ENCODE measurements at regions not wholly inside any gene's neighbourhood (a gene's known extent, or its start where the extent isn't known, plus 50 kb on each side); places are given as distances from the start of the nearest gene placed in this dataset.

DNA sequence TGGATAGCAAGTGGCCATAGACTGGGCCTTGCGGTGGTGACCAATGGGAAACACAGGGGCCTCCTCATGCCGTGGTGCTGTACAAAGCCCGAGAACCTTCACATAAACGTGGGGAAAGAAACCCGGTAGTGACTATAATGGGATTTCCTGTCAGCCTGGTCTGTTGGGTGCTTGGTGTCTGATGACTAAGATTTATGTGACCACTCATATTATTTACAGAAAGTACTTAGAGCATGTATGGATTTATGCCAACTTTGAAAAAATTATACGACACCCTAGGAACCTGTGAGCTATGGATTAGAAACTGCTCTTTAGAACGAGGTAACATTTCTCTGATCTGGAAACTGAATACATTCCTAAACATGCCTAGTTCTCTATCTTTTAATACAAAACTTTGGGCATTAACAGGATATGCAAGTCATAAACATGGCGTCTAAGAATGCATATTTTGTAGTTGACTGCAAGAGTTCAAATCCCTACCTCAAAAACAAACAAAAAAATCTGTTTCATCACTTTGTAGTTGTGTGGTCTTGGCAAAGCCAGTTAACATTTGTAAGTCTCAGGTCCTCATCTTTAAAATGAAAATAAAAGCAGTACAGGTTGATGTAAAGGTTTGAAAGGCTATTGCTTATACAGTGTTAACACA lies 85.4 kb downstream of the TMEM167A start:
- TF ChIP-seq EP300 (IDR thresholded peaks at IDR 0.05) (no peak), POLR2A (IDR thresholded peaks at IDR 0.05) (no peak)
- TF ChIP-seq, protein P1, sequence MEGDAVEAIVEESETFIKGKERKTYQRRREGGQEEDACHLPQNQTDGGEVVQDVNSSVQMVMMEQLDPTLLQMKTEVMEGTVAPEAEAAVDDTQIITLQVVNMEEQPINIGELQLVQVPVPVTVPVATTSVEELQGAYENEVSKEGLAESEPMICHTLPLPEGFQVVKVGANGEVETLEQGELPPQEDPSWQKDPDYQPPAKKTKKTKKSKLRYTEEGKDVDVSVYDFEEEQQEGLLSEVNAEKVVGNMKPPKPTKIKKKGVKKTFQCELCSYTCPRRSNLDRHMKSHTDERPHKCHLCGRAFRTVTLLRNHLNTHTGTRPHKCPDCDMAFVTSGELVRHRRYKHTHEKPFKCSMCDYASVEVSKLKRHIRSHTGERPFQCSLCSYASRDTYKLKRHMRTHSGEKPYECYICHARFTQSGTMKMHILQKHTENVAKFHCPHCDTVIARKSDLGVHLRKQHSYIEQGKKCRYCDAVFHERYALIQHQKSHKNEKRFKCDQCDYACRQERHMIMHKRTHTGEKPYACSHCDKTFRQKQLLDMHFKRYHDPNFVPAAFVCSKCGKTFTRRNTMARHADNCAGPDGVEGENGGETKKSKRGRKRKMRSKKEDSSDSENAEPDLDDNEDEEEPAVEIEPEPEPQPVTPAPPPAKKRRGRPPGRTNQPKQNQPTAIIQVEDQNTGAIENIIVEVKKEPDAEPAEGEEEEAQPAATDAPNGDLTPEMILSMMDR (IDR thresholded peaks at IDR 0.05) = no peak
- 67 to 77% methylated on average over 8 of the region's 8 CpGs for WGBS, 2 donors

DNA sequence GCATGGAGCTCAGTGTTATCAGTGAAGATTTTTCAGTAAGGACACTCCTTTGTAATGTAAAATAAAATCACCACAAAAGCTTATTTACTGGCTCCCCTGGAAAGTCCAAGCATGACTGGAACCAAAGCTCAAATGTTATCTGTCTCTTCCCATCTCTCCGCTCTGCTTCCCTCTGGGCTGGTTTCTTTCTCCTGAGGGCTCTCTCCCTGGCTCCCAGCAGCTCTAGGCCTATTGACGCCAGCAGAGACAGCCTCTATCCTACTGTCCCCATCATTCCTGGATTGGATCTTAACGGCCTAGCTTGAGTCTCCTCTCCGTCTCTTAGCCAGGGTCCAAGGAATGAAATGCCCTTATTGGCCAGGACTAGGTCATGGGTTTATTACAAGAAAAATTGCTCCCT lies 86.1 kb downstream of the TMEM167A start:
- no peak overlapping the region for H3K27ac ChIP-seq
- TF ChIP-seq EP300 (IDR thresholded peaks at IDR 0.05) (no peak), POLR2A (IDR thresholded peaks at IDR 0.05) (no peak)
- TF ChIP-seq, protein P1 (IDR thresholded peaks at IDR 0.05) = no peak
- H3K27me3 ChIP-seq = no peaks in the 10 kb centered on the region
- no peak for DNase-seq (ENCODE audit: low spot score in 2 of 2)
- peaks cover 0 to 8% (median 0%) of the 10 kb centered on the region in 4 donors for H3K4me1 ChIP-seq
- 83 to 85% methylated on average over 4 of the region's 4 CpGs for WGBS, 2 donors
- H3K4me3 ChIP-seq = no peak overlapping the region
- H3K9me3 ChIP-seq = no peaks in the 10 kb centered on the region
- H3K36me3 ChIP-seq = no peaks in the 10 kb centered on the region

More for the DNA sequence above, 85.4 kb downstream of the TMEM167A start:
- Histone ChIP-seq H3K4me1 (peaks cover 0 to 8% (median 0%) of the 10 kb centered on the region in 4 donors), H3K36me3 (no peaks in the 10 kb centered on the region), H3K27me3 (no peaks in the 10 kb centered on the region), H3K4me3 (no peak overlapping the region), H3K9me3 (no peaks in the 10 kb centered on the region), H3K27ac (no peak overlapping the region)
- no peak for DNase-seq (ENCODE audit: low spot score in 2 of 2)

DNA sequence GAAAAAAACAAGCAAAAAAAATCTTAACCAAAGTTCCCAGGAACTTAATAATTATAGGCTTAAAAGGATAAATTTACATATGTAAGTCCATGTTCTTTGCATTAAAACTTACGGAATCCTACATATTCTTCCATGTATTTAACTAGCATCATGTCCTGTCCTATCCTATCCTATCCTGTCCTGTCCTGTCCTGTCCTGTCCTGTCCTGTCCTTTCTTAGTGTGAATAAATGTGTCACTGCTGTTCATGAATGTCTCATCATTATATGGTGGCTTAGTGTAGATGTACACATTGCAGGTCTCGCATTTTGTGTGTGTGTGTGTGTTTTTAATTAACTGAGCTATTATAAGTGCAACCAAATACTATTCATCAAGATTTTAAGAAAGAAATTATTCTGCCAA lies 90.0 kb downstream of the TMEM167A start:
- DNase-seq (ENCODE audit: low spot score in 2 of 2) = no peak
- H3K27ac ChIP-seq = no peak overlapping the region
- no peak overlapping the region for H3K4me3 ChIP-seq
- H3K36me3 ChIP-seq = no peaks in the 10 kb centered on the region
- 94 to 96% methylated on average over 2 of the region's 2 CpGs for WGBS, 2 donors
- no peak for TF ChIP-seq POLR2A (IDR thresholded peaks at IDR 0.05)
- TF ChIP-seq, protein P1 (IDR thresholded peaks at IDR 0.05) = no peak
- no peak for TF ChIP-seq EP300 (IDR thresholded peaks at IDR 0.05)
- peaks cover 0 to 5% (median 0%) of the 10 kb centered on the region in 4 donors for H3K4me1 ChIP-seq
- no peaks in the 10 kb centered on the region for H3K9me3 ChIP-seq
- no peaks in the 10 kb centered on the region for H3K27me3 ChIP-seq

DNA sequence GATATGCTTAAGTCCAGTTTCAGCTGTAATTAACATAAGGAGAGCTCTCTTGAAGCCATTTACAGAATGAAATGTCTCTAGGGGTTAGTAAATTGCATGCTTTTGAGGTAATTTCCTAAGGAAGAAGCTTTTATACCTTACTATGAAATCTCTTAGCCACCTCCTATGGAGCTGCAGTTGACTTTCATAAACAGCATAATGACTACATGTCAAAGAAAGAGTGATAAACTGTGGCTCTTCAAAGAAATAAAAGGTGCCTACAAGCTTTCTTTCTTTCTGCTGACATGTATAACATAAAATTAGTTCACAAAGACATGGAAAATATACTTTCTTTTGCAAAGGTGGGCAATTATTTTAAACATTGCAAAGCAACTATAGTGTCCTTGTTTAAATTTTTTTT lies 90.8 kb downstream of the TMEM167A start:
- Histone ChIP-seq H3K27ac (no peak overlapping the region), H3K36me3 (no peaks in the 10 kb centered on the region), H3K9me3 (no peaks in the 10 kb centered on the region), H3K4me3 (no peak overlapping the region), H3K27me3 (no peaks in the 10 kb centered on the region), H3K4me1 (peaks cover 0 to 3% (median 0%) of the 10 kb centered on the region in 4 donors)
- TF ChIP-seq, protein P1 (IDR thresholded peaks at IDR 0.05) = no peak
- TF ChIP-seq POLR2A (IDR thresholded peaks at IDR 0.05) (no peak), EP300 (IDR thresholded peaks at IDR 0.05) (no peak)
- no peak for DNase-seq (ENCODE audit: low spot score in 2 of 2)

DNA sequence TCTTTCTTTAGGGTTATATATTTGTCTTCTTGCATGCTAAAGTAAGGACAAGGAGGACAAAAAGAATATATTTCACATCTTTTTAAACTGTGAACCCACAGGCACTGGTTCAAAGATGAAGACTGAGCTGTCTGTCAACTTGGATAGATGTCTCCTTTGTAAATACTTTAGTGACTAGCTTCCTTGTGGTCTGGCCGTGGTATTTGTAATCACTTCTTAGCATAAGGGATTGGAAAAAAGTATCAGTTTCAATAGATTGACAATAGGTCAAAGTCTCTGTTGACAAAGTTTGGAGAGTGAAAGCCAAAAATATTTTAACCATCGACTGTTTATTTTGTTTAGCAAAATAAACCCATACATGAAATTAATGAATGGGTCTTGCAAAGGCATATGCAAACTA lies 91.4 kb downstream of the TMEM167A start:
- no peak overlapping the region for H3K27ac ChIP-seq
- no peak overlapping the region for H3K4me3 ChIP-seq
- no peaks in the 10 kb centered on the region for H3K36me3 ChIP-seq
- H3K27me3 ChIP-seq = no peaks in the 10 kb centered on the region
- DNase-seq (ENCODE audit: low spot score in 2 of 2) = no peak
- H3K4me1 ChIP-seq = peaks cover 0 to 3% (median 0%) of the 10 kb centered on the region in 4 donors
- TF ChIP-seq, protein P1 (IDR thresholded peaks at IDR 0.05) = no peak
- TF ChIP-seq POLR2A (IDR thresholded peaks at IDR 0.05) (no peak), EP300 (IDR thresholded peaks at IDR 0.05) (no peak)
- 19 to 32% methylated on average over 2 of the region's 2 CpGs for WGBS, 2 donors
- no peaks in the 10 kb centered on the region for H3K9me3 ChIP-seq

Measured in tibial nerve (tissue), 4 donors.